ENCODE measurements at regions not wholly inside any gene's neighbourhood (a gene's known extent, or its start where the extent isn't known, plus 50 kb on each side); places are given as distances from the start of the nearest gene placed in this dataset.

GRCh38 chr5:32510860-32511259, 66.3 kb upstream of the ZFR start:
- no peak for TF ChIP-seq EP300 (IDR thresholded peaks at IDR 0.05)
- no peak for TF ChIP-seq POLR2A (IDR thresholded peaks at IDR 0.05; ENCODE audit: low read length)

Data from A549 (cell line).